K562 (cell line): ENCODE measurements at regions not wholly inside any gene's neighbourhood (a gene's known extent, or its start where the extent isn't known, plus 50 kb on each side); places are given as distances from the start of the nearest gene placed in this dataset.

Experiments
- ATAC-seq: fragments of 200-7000 bp; cut with Tn5 transposase; 3 replicates; pipeline ENCODE4 v1.9.1; 2020; ENCODE audit warnings: moderate library complexity
- BruUV-seq: library from RNA; stranded (reverse); fragments of 400-500 nt; replicated peaks from 2 replicates; lab custom pipeline; 2021; lab: Mats Ljungman, UMichigan
- CTCF ChIA-PET: fragments of 300-600 bp; formaldehyde crosslinking; extraction: SDS; loops from one replicate; lab custom pipeline; 2021; ENCODE audit warnings: low intra/inter-chr PET ratio; lab: Yijun Ruan, JAX
- POLR2A ChIA-PET: fragments of 300-600, 350-650 bp; sonication (Branson Sonifier 250); formaldehyde crosslinking; extraction: SDS; loops from one replicate; lab custom pipeline; 2021; ENCODE audit warnings: antibody characterized with exemption, inconsistent platforms; lab: Yijun Ruan, JAX
- DNase-seq, 4 experiments: peaks; one replicate each; pipeline versions ENCODE4 v3.0.0 to v3.0.0-alpha.2; 2011 to 2018; ENCODE audit warnings: low spot score in 3 of 4, mixed read lengths in 3 of 4; ENCODE audit errors: extremely low read depth in 1 of 4
- FAIRE-seq: peaks from 2 replicates; lab custom pipeline; 2011; peaks lifted over from hg19 to GRCh38; lab: Jason Lieb, UNC
- H2AFZ ChIP-seq: 2 replicates; pipeline ENCODE4 v1.6.0; 2011; ENCODE audit warnings: low read depth, low read length, control low read depth, inconsistent platforms
- H3K27ac ChIP-seq: fragments of 200-600 bp; 3 replicates; pipeline ENCODE4 v1.8.0; 2011; ENCODE audit warnings: low read depth, mild to moderate bottlenecking, control low read depth, inconsistent platforms, low read length, moderate library complexity, mixed read lengths; ENCODE audit errors: extremely low read depth
- H3K27me3 ChIP-seq, 2 experiments: fragments of 300-600 bp in 1 of 2; 2 replicates in 1 of 2; 3 replicates in 1 of 2; pipeline versions ENCODE4 v1.6.0 to v1.8.0; 2011; ENCODE audit warnings: inconsistent platforms in 2 of 2, low read length in 2 of 2, mild to moderate bottlenecking in 1 of 2, mixed read lengths in 1 of 2, moderate library complexity in 1 of 2; ENCODE audit not compliant: control insufficient read depth in 2 of 2, insufficient read depth in 2 of 2
- H3K36me3 ChIP-seq: fragments of 300-600 bp; 3 replicates; pipeline ENCODE4 v1.8.0; 2011; ENCODE audit warnings: mild to moderate bottlenecking, low read length, inconsistent platforms; ENCODE audit not compliant: control insufficient read depth, insufficient read depth
- H3K4me1 ChIP-seq, 2 experiments: fragments of 200-600 bp in 1 of 2; replicated peaks in 1 of 2; 2 replicates in 1 of 2; 3 replicates in 1 of 2; pipeline versions ENCODE4 v1.5.1 to v1.8.0; 2011; ENCODE audit warnings: inconsistent platforms in 2 of 2, low read length in 2 of 2, mild to moderate bottlenecking in 1 of 2, mixed read lengths in 1 of 2, moderate library complexity in 1 of 2; ENCODE audit not compliant: control insufficient read depth in 2 of 2, insufficient read depth in 2 of 2
- H3K4me2 ChIP-seq: 2 replicates; pipeline ENCODE4 v1.6.1; 2011; ENCODE audit warnings: low read length, control low read depth, inconsistent platforms, mixed read lengths; ENCODE audit not compliant: insufficient read depth
- H3K4me3 ChIP-seq: fragments of 200-600 bp; sonication (generic), shearing (Covaris generic); 2 replicates; pipeline ENCODE4 v1.5.1; 2016; ENCODE audit warnings: control low read depth, inconsistent platforms
- H3K79me2 ChIP-seq: fragments of 200-600 bp; 3 replicates; pipeline ENCODE4 v1.8.0; 2011; ENCODE audit warnings: low read length, inconsistent platforms; ENCODE audit not compliant: control insufficient read depth, insufficient read depth
- H3K9ac ChIP-seq, 2 experiments: 2 replicates each; pipeline versions ENCODE4 v1.6.0 to v1.6.1; 2011; ENCODE audit warnings: low read depth in 2 of 2, low read length in 2 of 2, control low read depth in 1 of 2, inconsistent platforms in 1 of 2, mild to moderate bottlenecking in 1 of 2, mixed read lengths in 1 of 2; ENCODE audit not compliant: insufficient read depth in 1 of 2
- H3K9me1 ChIP-seq: one replicate; pipeline ENCODE4 v1.6.0; 2011; ENCODE audit warnings: inconsistent platforms, mild to moderate bottlenecking, low read length, moderate library complexity; ENCODE audit not compliant: control insufficient read depth, insufficient read depth
- H3K9me3 ChIP-seq: replicated peaks from 2 replicates; pipeline ENCODE4 v1.5.1; 2011; ENCODE audit warnings: low read depth, low read length, inconsistent platforms; ENCODE audit not compliant: control insufficient read depth, insufficient read depth
- H4K20me1 ChIP-seq: replicated peaks from 2 replicates; pipeline ENCODE4 v1.6.1; 2011; ENCODE audit warnings: low read length, inconsistent platforms, mixed read lengths; ENCODE audit not compliant: control insufficient read depth, insufficient read depth
- CC2D1A ChIP-seq: fragments of 450-650 bp; IDR thresholded peaks from 2 replicates; pipeline ENCODE4 v1.6.1; 2017; ENCODE audit warnings: mild to moderate bottlenecking
- CHAMP1 ChIP-seq: fragments of 450-650 bp; IDR thresholded peaks from 2 replicates; pipeline ENCODE4 v1.6.1; 2016; ENCODE audit warnings: mild to moderate bottlenecking
- DMBX1 ChIP-seq: fragments of 250-450 bp; sonication (Bioruptor Pico); IDR thresholded peaks from 2 replicates; pipeline ENCODE4 v1.8.0; 2022; ENCODE audit warnings: inconsistent platforms, mild to moderate bottlenecking, moderate library complexity, borderline replicate concordance
- FUS ChIP-seq: fragments of 200-400 bp; formaldehyde crosslinking; optimal IDR thresholded peaks from 2 replicates; pipeline ENCODE3; 2017; ENCODE audit warnings: low read depth, low read length
- GABPA ChIP-seq: fragments of 200-800 bp; sonication (Bioruptor generic); conservative IDR thresholded peaks from 2 replicates; pipeline ENCODE4 v1.6.1; 2016; ENCODE audit warnings: low read depth, missing genetic modification characterization, missing compliant biosample characterization
- KDM4B ChIP-seq, 2 experiments: fragments of 450-650 bp in 1 of 2; sonication (generic) in 1 of 2; IDR thresholded peaks; 2 replicates each; pipeline ENCODE4 v1.6.1; 2016 to 2017; ENCODE audit warnings: borderline replicate concordance in 2 of 2, antibody characterized with exemption in 1 of 2, low read depth in 1 of 2, mild to moderate bottlenecking in 1 of 2
- KLF10 ChIP-seq: fragments of 250-450 bp; sonication (Bioruptor Pico); IDR thresholded peaks from 2 replicates; pipeline ENCODE4 v1.6.1; 2021; ENCODE audit warnings: matching md5 sums
- MEF2A ChIP-seq: IDR thresholded peaks from 2 replicates; pipeline ENCODE4 v1.6.1; 2011; ENCODE audit warnings: low read depth, mild to moderate bottlenecking, low read length, moderate library complexity; ENCODE audit not compliant: control insufficient read depth
- MTF1 ChIP-seq: fragments of 250-450 bp; sonication (Bioruptor Pico); IDR thresholded peaks from 2 replicates; pipeline ENCODE4 v1.9.0; 2021; ENCODE audit warnings: moderate library complexity, mild to moderate bottlenecking, inconsistent platforms, borderline replicate concordance
- NBN ChIP-seq: fragments of 450-650 bp; IDR thresholded peaks from 2 replicates; pipeline ENCODE4 v1.6.1; 2016; ENCODE audit warnings: low read depth, mild to moderate bottlenecking
- ZBTB17 ChIP-seq: fragments of 450-650 bp; formaldehyde crosslinking; IDR thresholded peaks from 2 replicates; pipeline ENCODE4 v1.4.0; 2020; ENCODE audit warnings: mild to moderate bottlenecking
- ZBTB7A ChIP-seq: IDR thresholded peaks from 2 replicates; pipeline ENCODE4 v1.6.1; 2011; ENCODE audit warnings: low read depth, mild to moderate bottlenecking, low read length, moderate library complexity, borderline replicate concordance; ENCODE audit not compliant: control insufficient read depth
- ZNF12 ChIP-seq: sonication (generic); formaldehyde crosslinking; IDR thresholded peaks from 2 replicates; pipeline ENCODE4 v1.4.0; 2020; ENCODE audit warnings: mild to moderate bottlenecking, missing genetic modification reagents
- ZNF184 ChIP-seq: sonication (generic); formaldehyde crosslinking; IDR thresholded peaks from 2 replicates; pipeline ENCODE4 v1.5.0; 2020; ENCODE audit warnings: missing genetic modification reagents
- ZNF23 ChIP-seq: fragments of 250-450 bp; sonication (Bioruptor Pico); IDR thresholded peaks from 2 replicates; pipeline ENCODE4 v1.4.0; 2020; ENCODE audit warnings: mild to moderate bottlenecking
- WGBS: fragments of 100-300 bp; shearing (Covaris generic); methylation state at CpG from one replicate; pipeline ENCODE4 v1.1.6; 2016; ENCODE audit warnings: low coverage, mixed read lengths; ENCODE audit not compliant: insufficient coverage; ENCODE audit errors: missing lambda C conversion rate; 5-methylcytosine and 5-hydroxymethylcytosine counted together
- in situ Hi-C: fragments of 300-500 bp; cut with MboI; formaldehyde crosslinking; loops from 4 replicates; pipeline ENCODE4 v1.15.0; 2018; ENCODE audit warnings: inconsistent platforms, mixed read lengths
- intact Hi-C: fragments of 100-400 bp; cut with micrococcal nuclease; formaldehyde crosslinking; loops from 2 replicates; pipeline ENCODE4 v1.14.2; 2022
- TF ChIP-seq, protein P1 (sequence below): sonication (generic); formaldehyde crosslinking; IDR thresholded peaks from 2 replicates; pipeline ENCODE4 v1.8.0; 2023; ENCODE audit warnings: mild to moderate bottlenecking, missing genetic modification reagents
- TF ChIP-seq, protein P2 (sequence below): fragments of 250-450 bp; sonication (Bioruptor Pico); IDR thresholded peaks from 2 replicates; pipeline ENCODE4 v1.8.0; 2021; ENCODE audit warnings: moderate library complexity, mild to moderate bottlenecking, inconsistent platforms

DNA sequence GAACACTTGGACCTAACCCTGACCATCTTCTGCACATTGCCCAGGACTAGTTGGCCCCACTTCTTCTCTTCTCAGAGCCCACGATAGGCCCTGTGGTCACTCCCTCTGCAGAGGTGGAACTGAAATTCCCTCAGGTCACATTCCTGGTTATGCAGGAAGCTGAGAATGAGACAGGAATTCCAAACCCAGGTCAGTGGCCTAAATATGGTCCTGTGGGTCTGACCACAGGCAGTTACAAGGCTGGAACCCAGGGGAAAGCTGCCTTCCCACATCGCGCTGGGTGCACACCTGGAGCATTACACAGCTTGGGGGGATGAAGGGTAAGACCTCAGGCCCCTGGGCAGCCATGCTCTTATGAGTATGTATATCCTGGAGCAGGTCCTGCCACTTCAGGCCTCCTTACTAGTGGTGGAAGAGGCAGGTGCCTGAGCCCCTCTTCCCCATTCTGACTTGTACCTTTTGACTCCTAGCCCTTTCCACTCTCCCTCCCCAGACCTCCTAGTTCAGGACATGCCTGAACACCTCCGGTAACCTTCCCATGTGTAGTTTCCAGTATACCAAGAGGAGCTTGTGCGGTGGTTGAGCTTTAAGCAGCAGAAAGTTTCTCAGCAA is 173.5 kb downstream of the ASMT start (continued):
- no peak for TF ChIP-seq MEF2A
- TF ChIP-seq NBN = no peak
- no peak for TF ChIP-seq DMBX1 (CRISPR knock-in tag)
- TF ChIP-seq MTF1 = no peak
- TF ChIP-seq, protein P1, sequence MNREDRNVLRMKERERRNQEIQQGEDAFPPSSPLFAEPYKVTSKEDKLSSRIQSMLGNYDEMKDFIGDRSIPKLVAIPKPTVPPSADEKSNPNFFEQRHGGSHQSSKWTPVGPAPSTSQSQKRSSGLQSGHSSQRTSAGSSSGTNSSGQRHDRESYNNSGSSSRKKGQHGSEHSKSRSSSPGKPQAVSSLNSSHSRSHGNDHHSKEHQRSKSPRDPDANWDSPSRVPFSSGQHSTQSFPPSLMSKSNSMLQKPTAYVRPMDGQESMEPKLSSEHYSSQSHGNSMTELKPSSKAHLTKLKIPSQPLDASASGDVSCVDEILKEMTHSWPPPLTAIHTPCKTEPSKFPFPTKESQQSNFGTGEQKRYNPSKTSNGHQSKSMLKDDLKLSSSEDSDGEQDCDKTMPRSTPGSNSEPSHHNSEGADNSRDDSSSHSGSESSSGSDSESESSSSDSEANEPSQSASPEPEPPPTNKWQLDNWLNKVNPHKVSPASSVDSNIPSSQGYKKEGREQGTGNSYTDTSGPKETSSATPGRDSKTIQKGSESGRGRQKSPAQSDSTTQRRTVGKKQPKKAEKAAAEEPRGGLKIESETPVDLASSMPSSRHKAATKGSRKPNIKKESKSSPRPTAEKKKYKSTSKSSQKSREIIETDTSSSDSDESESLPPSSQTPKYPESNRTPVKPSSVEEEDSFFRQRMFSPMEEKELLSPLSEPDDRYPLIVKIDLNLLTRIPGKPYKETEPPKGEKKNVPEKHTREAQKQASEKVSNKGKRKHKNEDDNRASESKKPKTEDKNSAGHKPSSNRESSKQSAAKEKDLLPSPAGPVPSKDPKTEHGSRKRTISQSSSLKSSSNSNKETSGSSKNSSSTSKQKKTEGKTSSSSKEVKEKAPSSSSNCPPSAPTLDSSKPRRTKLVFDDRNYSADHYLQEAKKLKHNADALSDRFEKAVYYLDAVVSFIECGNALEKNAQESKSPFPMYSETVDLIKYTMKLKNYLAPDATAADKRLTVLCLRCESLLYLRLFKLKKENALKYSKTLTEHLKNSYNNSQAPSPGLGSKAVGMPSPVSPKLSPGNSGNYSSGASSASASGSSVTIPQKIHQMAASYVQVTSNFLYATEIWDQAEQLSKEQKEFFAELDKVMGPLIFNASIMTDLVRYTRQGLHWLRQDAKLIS (CRISPR knock-in tag) = no peak
- TF ChIP-seq, all 486 proteins: peak for 0

DNA sequence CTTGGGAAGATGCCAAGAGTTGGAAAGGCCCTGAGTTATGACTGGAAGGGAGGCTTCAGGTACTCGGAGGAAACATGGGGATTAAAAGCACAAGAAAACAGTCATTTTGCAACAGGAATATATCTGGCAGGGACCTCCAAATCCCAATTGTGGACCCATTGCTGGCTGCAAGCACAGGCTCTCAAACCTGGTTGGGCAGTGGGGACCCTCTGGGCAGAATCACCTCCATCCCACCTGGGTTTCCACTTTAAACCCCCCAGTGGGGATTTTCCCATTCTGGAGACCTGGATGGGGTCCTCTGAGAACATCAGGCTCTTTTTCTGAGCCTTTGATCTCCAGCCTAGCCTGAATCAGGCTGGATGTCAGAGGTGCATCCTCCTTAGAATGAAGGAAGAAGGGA is 177.8 kb downstream of the ASMT start:
- H3K9me1 ChIP-seq = no peaks in the 10 kb centered on the region
- no peaks in the 10 kb centered on the region for H3K27me3 ChIP-seq
- H2AFZ ChIP-seq = no peak overlapping the region
- H3K9me3 ChIP-seq = no peaks in the 10 kb centered on the region; the same call in 1 of the 2 replicates
- BruUV-seq = no TSS peak
- FAIRE-seq = no peak
- intact Hi-C loops = no loop called here
- no peaks in the 10 kb centered on the region for H3K79me2 ChIP-seq
- ChIA-PET CTCF (no interaction called here), POLR2A (no interaction called here)
- no peak overlapping the region for H3K4me2 ChIP-seq
- H3K27ac ChIP-seq = no peak overlapping the region
- no peak for ATAC-seq
- no peak for DNase-seq
- in situ Hi-C loops = no loop called here
- no peak overlapping the region for H3K9ac ChIP-seq
- no peaks in the 10 kb centered on the region for H3K36me3 ChIP-seq
- WGBS = no CpG with 5 or more reads among the region's 1 CpG
- H3K4me3 ChIP-seq = no peak overlapping the region
- no peaks in the 10 kb centered on the region for H4K20me1 ChIP-seq
- no peaks in the 10 kb centered on the region for H3K4me1 ChIP-seq
- TF ChIP-seq ZBTB7A = no peak
- TF ChIP-seq CC2D1A = no peak
- no peak for TF ChIP-seq KLF10 (CRISPR knock-in tag)
- no peak for TF ChIP-seq FUS
- TF ChIP-seq ZNF12 (CRISPR knock-in tag) = no peak
- TF ChIP-seq ZNF184 (CRISPR knock-in tag) = no peak
- TF ChIP-seq, protein P2, sequence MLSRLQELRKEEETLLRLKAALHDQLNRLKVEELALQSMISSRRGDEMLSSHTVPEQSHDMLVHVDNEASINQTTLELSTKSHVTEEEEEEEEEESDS (CRISPR knock-in tag) = no peak
- TF ChIP-seq GABPA (tag) = no peak
- no peak for TF ChIP-seq ZBTB17 (CRISPR knock-in tag)
- no peak for TF ChIP-seq KDM4B (IDR thresholded peaks at IDR 0.05; ENCODE audit: borderline replicate concordance in 2 of 2, low read depth in 1 of 2)
- TF ChIP-seq CHAMP1 = no peak
- no peak for TF ChIP-seq ZNF23
